ENCODE measurements at regions not wholly inside any gene's neighbourhood (a gene's known extent, or its start where the extent isn't known, plus 50 kb on each side); places are given as distances from the start of the nearest gene placed in this dataset.
"Not testable (repeated sequence)": the region's sequence is repeated elsewhere in the genome, so short reads cannot be mapped to it uniquely, and the experiment has no call there.

GRCh38 chr10:38364073-38364472 is 269.9 kb downstream of the ZNF37A start:
- not testable (repeated sequence) for TF ChIP-seq ZNF532 (CRISPR knock-in tag; IDR thresholded peaks at IDR 0.05; ENCODE audit: borderline replicate concordance); CTCF (IDR thresholded peaks at IDR 0.05); GTF2I (CRISPR knock-in tag; conservative IDR thresholded peaks at IDR 0.05); ZNF138 (CRISPR knock-in tag; conservative IDR thresholded peaks at IDR 0.05); ATF2 (CRISPR knock-in tag; IDR thresholded peaks at IDR 0.05; ENCODE audit: borderline replicate concordance, low read depth); ZNF232 (CRISPR knock-in tag; IDR thresholded peaks at IDR 0.05); CBFB (CRISPR knock-in tag; IDR thresholded peaks at IDR 0.05; ENCODE audit: low read depth); ARID4B (CRISPR knock-in tag; IDR thresholded peaks at IDR 0.05; ENCODE audit: borderline replicate concordance); NR3C1 (CRISPR knock-in tag; conservative IDR thresholded peaks at IDR 0.05; ENCODE audit: low read depth); ELF4 (CRISPR knock-in tag; IDR thresholded peaks at IDR 0.05; ENCODE audit: low read depth); NR2C2 (CRISPR knock-in tag; IDR thresholded peaks at IDR 0.05)
